C4-2B (cell line): ENCODE measurements at regions not wholly inside any gene's neighbourhood (a gene's known extent, or its start where the extent isn't known, plus 50 kb on each side); places are given as distances from the start of the nearest gene placed in this dataset.

Source experiments
- CTCF ChIP-seq: fragments of 450-650 bp; conservative IDR thresholded peaks from 2 replicates; pipeline ENCODE4 v1.5.1; 2017; ENCODE audit warnings: mild to moderate bottlenecking
- ZFX ChIP-seq: fragments of 450-650 bp; IDR thresholded peaks from 2 replicates; pipeline ENCODE4 v1.6.1; 2017

GRCh38 chr11:105193260-105193659, 53.7 kb upstream of the CARD18 start:
- TF ChIP-seq CTCF (no peak), ZFX (no peak)
